ENCODE measurements at regions not wholly inside any gene's neighbourhood (a gene's known extent, or its start where the extent isn't known, plus 50 kb on each side); places are given as distances from the start of the nearest gene placed in this dataset.

- H4K20me1 ChIP-seq (ENCODE audit: insufficient read depth, low read length), result no peaks in the 10 kb centered on the region
- no peaks in the 10 kb centered on the region for H3K4me1 Mint-ChIP-seq
- no peaks in the 10 kb centered on the region for H3K79me2 ChIP-seq (ENCODE audit: insufficient read depth, low read length)
- H3K36me3 Mint-ChIP-seq, result no peaks in the 10 kb centered on the region
- intact Hi-C loops (cut with micrococcal nuclease), result no loop called here
- no peak for TF ChIP-seq CTCF (IDR thresholded peaks at IDR 0.05)
- H3K27ac ChIP-seq (ENCODE audit: low read depth in 1 of 2, low read length in 2 of 2), result no peak overlapping the region
- H2AFZ ChIP-seq (ENCODE audit: insufficient read depth, low read depth, low read length, poor library complexity, severe bottlenecking), result no peak overlapping the region
- H3K4me1 ChIP-seq (ENCODE audit: control insufficient read depth in 1 of 2, insufficient read depth in 2 of 2, low read length in 2 of 2), result no peaks in the 10 kb centered on the region
- H3K4me2 ChIP-seq (replicated peaks; ENCODE audit: extremely low read depth, low read length, poor library complexity, severe bottlenecking), result no peak overlapping the region
- no peak overlapping the region for H3K4me3 Mint-ChIP-seq
- no CpG with 5 or more reads among the region's 2 CpGs for WGBS (ENCODE audit: insufficient coverage)
- no peaks in the 10 kb centered on the region for H3K36me3 ChIP-seq (replicated peaks in 1 of 2; ENCODE audit: control insufficient read depth in 1 of 2, insufficient read depth in 2 of 2, low read length in 2 of 2)
- H3K9me3 Mint-ChIP-seq, result peaks cover 0 to 5% (median 0%) of the 10 kb centered on the region in 7 donors
- no peak overlapping the region for H3K9ac ChIP-seq (ENCODE audit: insufficient read depth, low read length, poor library complexity, severe bottlenecking)
- H3K27me3 Mint-ChIP-seq (ENCODE audit: low read depth in 3 of 3), result peaks cover 0 to under 1% (median 0%) of the 10 kb centered on the region in 3 donors
- no peak overlapping the region for H3K27ac Mint-ChIP-seq
- peaks cover 0 to under 1% of the 10 kb centered on the region in 2 donors for H3K9me3 ChIP-seq (replicated peaks in 1 of 2; ENCODE audit: control insufficient read depth in 1 of 2, insufficient read depth in 1 of 2, low read length in 2 of 2)
- H3K27me3 ChIP-seq (ENCODE audit: control insufficient read depth in 2 of 2, insufficient read depth in 2 of 2, low read length in 2 of 2), result no peaks in the 10 kb centered on the region
- H3K4me3 ChIP-seq (replicated peaks in 1 of 3; ENCODE audit: low read depth in 2 of 3, low read length in 3 of 3), result no peak overlapping the region
- no peak for DNase-seq
These were observed 480.3 kb downstream of the NSUN3 start for GRCh38 chr3:94543161-94543560.

- no peak for TF ChIP-seq CTCF (IDR thresholded peaks at IDR 0.05)
- Histone ChIP-seq H3K4me3 (replicated peaks in 1 of 3; ENCODE audit: low read depth in 2 of 3, low read length in 3 of 3) (no peak overlapping the region), H4K20me1 (ENCODE audit: insufficient read depth, low read length) (no peaks in the 10 kb centered on the region), H3K36me3 (replicated peaks in 1 of 2; ENCODE audit: control insufficient read depth in 1 of 2, insufficient read depth in 2 of 2, low read length in 2 of 2) (no peaks in the 10 kb centered on the region), H3K4me1 (ENCODE audit: control insufficient read depth in 1 of 2, insufficient read depth in 2 of 2, low read length in 2 of 2) (no peaks in the 10 kb centered on the region), H3K9ac (ENCODE audit: insufficient read depth, low read length, poor library complexity, severe bottlenecking) (no peak overlapping the region), H3K79me2 (ENCODE audit: insufficient read depth, low read length) (no peaks in the 10 kb centered on the region), H2AFZ (ENCODE audit: insufficient read depth, low read depth, low read length, poor library complexity, severe bottlenecking) (no peak overlapping the region), H3K27me3 (ENCODE audit: control insufficient read depth in 2 of 2, insufficient read depth in 2 of 2, low read length in 2 of 2) (no peaks in the 10 kb centered on the region), H3K9me3 (replicated peaks in 1 of 2; ENCODE audit: control insufficient read depth in 1 of 2, insufficient read depth in 1 of 2, low read length in 2 of 2) (peaks cover 3 to 10% of the 10 kb centered on the region in 2 donors), H3K4me2 (replicated peaks; ENCODE audit: extremely low read depth, low read length, poor library complexity, severe bottlenecking) (no peak overlapping the region), H3K27ac (ENCODE audit: low read depth in 1 of 2, low read length in 2 of 2) (no peak overlapping the region)
- H3K9me3 Mint-ChIP-seq, result peaks cover 0 to 5% (median 0%) of the 10 kb centered on the region in 7 donors
- H3K27me3 Mint-ChIP-seq (ENCODE audit: low read depth in 3 of 3), result peaks cover 0 to 2% (median 0%) of the 10 kb centered on the region in 3 donors
- intact Hi-C loops (cut with micrococcal nuclease), result no loop called here
- H3K4me1 Mint-ChIP-seq, result no peaks in the 10 kb centered on the region
- WGBS (ENCODE audit: insufficient coverage), result no CpG with 5 or more reads among the region's 2 CpGs
- no peak overlapping the region for H3K27ac Mint-ChIP-seq
- H3K36me3 Mint-ChIP-seq, result no peaks in the 10 kb centered on the region
- DNase-seq, result no peak
- H3K4me3 Mint-ChIP-seq, result no peak overlapping the region
These were observed 481.4 kb downstream of the NSUN3 start for GRCh38 chr3:94544131-94544789.

Measured in CD14-positive monocyte (primary cell).